22Rv1 (cell line): ENCODE measurements at regions not wholly inside any gene's neighbourhood (a gene's known extent, or its start where the extent isn't known, plus 50 kb on each side); places are given as distances from the start of the nearest gene placed in this dataset.

ENCODE experiments used
- CTCF ChIP-seq: fragments of 450-650 bp; IDR thresholded peaks from 2 replicates; pipeline ENCODE4 v1.5.1; 2017; ENCODE audit warnings: mild to moderate bottlenecking
- ZFX ChIP-seq: fragments of 450-650 bp; IDR thresholded peaks from 2 replicates; pipeline ENCODE4 v1.6.1; 2017; ENCODE audit warnings: antibody characterized with exemption, borderline replicate concordance

GRCh38 chr3:78050276-78051065 is 1010.6 kb downstream of the ROBO2 start:
- TF ChIP-seq CTCF (no peak), ZFX (no peak)
